Chondrocyte (in vitro differentiated cells): ENCODE measurements at regions not wholly inside any gene's neighbourhood (a gene's known extent, or its start where the extent isn't known, plus 50 kb on each side); places are given as distances from the start of the nearest gene placed in this dataset.
"Not testable (repeated sequence)": the region's sequence is repeated elsewhere in the genome, so short reads cannot be mapped to it uniquely, and the experiment has no call there.

Experiments used
- DNase-seq: peaks from one replicate; pipeline ENCODE4 v3.0.0; 2021; ENCODE audit warnings: mixed read lengths, low spot score
- H3K27ac Mint-ChIP-seq: one replicate; pipeline ENCODE4 v1.8.0; 2021; ENCODE audit warnings: mild to moderate bottlenecking, moderate library complexity, mixed read lengths; ENCODE audit not compliant: unreplicated experiment
- H3K27me3 Mint-ChIP-seq: 2 replicates; pipeline ENCODE4 v1.8.0; 2021; ENCODE audit warnings: low read depth, mixed read lengths
- H3K36me3 Mint-ChIP-seq: 2 replicates; pipeline ENCODE4 v1.8.0; 2021; ENCODE audit warnings: low read depth, mixed read lengths
- H3K4me1 Mint-ChIP-seq: 2 replicates; pipeline ENCODE4 v1.8.0; 2021; ENCODE audit warnings: low read depth, mild to moderate bottlenecking, mixed read lengths
- H3K4me3 Mint-ChIP-seq: one replicate; pipeline ENCODE4 v1.8.0; 2021; ENCODE audit warnings: mild to moderate bottlenecking, moderate library complexity, mixed read lengths; ENCODE audit not compliant: unreplicated experiment
- H3K9me3 Mint-ChIP-seq: 2 replicates; pipeline ENCODE4 v1.8.0; 2021; ENCODE audit warnings: low read depth, mixed read lengths
- CTCF ChIP-seq: fragments of 200-600 bp; sonication (generic); IDR thresholded peaks from 2 replicates; pipeline ENCODE4 v1.5.0; 2021; ENCODE audit warnings: antibody characterized with exemption, mild to moderate bottlenecking, moderate library complexity

GRCh38 chr12:124470806-124471205 lies 96.6 kb downstream of the NCOR2 start:
- H3K27ac Mint-ChIP-seq: peak overlapping the region; percentile 27
- peak; percentile 59 for DNase-seq
- H3K4me3 Mint-ChIP-seq: no peak overlapping the region
- peaks cover 11% of the 10 kb centered on the region for H3K4me1 Mint-ChIP-seq
- no peak for TF ChIP-seq CTCF
- no peaks in the 10 kb centered on the region for H3K27me3 Mint-ChIP-seq
- H3K36me3 Mint-ChIP-seq: peaks cover 37% of the 10 kb centered on the region
- peaks cover 4% of the 10 kb centered on the region for H3K9me3 Mint-ChIP-seq

GRCh38 chr12:124470139-124470538 lies 97.3 kb downstream of the NCOR2 start:
- no peak for DNase-seq
- TF ChIP-seq CTCF: no peak
- Mint-ChIP-seq H3K4me3 (no peak overlapping the region), H3K9me3 (peaks cover 4% of the 10 kb centered on the region), H3K36me3 (peaks cover 40% of the 10 kb centered on the region), H3K4me1 (peaks cover 11% of the 10 kb centered on the region), H3K27ac (no peak overlapping the region), H3K27me3 (no peaks in the 10 kb centered on the region)

- Mint-ChIP-seq H3K36me3 (peaks cover 46% of the 10 kb centered on the region), H3K4me1 (peaks cover 14% of the 10 kb centered on the region), H3K27me3 (no peaks in the 10 kb centered on the region), H3K4me3 (no peak overlapping the region), H3K9me3 (peaks cover 6% of the 10 kb centered on the region), H3K27ac (no peak overlapping the region)
- DNase-seq: peak; percentile 50
- peak; percentile 79 for TF ChIP-seq CTCF
Measured at GRCh38 chr12:124469193-124469888, 98.1 kb downstream of the NCOR2 start.

GRCh38 chr12:124467549-124467948 lies 99.9 kb downstream of the NCOR2 start:
- not testable (repeated sequence) for H3K4me3 Mint-ChIP-seq, DNase-seq, H3K27me3 Mint-ChIP-seq, H3K27ac Mint-ChIP-seq, H3K9me3 Mint-ChIP-seq
- H3K4me1 Mint-ChIP-seq: peaks cover 30% of the 10 kb centered on the region
- peaks cover 36% of the 10 kb centered on the region for H3K36me3 Mint-ChIP-seq

- peaks cover 6% of the 10 kb centered on the region for H3K9me3 Mint-ChIP-seq
- H3K4me3 Mint-ChIP-seq: no peak overlapping the region
- H3K27me3 Mint-ChIP-seq: no peaks in the 10 kb centered on the region
- H3K36me3 Mint-ChIP-seq: peaks cover 33% of the 10 kb centered on the region
- peaks cover 30% of the 10 kb centered on the region for H3K4me1 Mint-ChIP-seq
- peak; percentile 30 for TF ChIP-seq CTCF
- H3K27ac Mint-ChIP-seq: peak overlapping the region; percentile 49
- DNase-seq: peak; percentile 82
Measured at GRCh38 chr12:124466216-124467128, 100.9 kb downstream of the NCOR2 start.
